ENCODE measurements at regions not wholly inside any gene's neighbourhood (a gene's known extent, or its start where the extent isn't known, plus 50 kb on each side); places are given as distances from the start of the nearest gene placed in this dataset.
A peak's percentile ranks its signal among the peaks of the same experiment; 100 is the strongest.

GRCh38 chr15:99507016-99507503 lies 58.7 kb upstream of the MEF2A start:
- Histone ChIP-seq H4K20me1 (ENCODE audit: control insufficient read depth, insufficient read depth) (no peaks in the 10 kb centered on the region), H3K79me2 (ENCODE audit: control insufficient read depth, insufficient read depth, low read length) (peaks cover 3% of the 10 kb centered on the region), H3K36me3 (ENCODE audit: control insufficient read depth in 2 of 2, insufficient read depth in 2 of 2, low read length in 1 of 2) (no peaks in the 10 kb centered on the region), H2AFZ (ENCODE audit: control insufficient read depth, low read depth, low read length) (peak overlapping the region; percentile 82), H3K4me2 (ENCODE audit: control insufficient read depth, insufficient read depth) (peak overlapping the region; percentile 91), H3K9ac (ENCODE audit: control insufficient read depth, insufficient read depth, low read length) (peak overlapping the region; percentile 60), H3K27me3 (replicated peaks in 1 of 2; ENCODE audit: control insufficient read depth in 2 of 2, insufficient read depth in 2 of 2, low read length in 1 of 2) (no peaks in the 10 kb centered on the region), H3K4me3 (no peak overlapping the region; the same call in 1 of the 2 replicates), H3K9me3 (replicated peaks; ENCODE audit: control insufficient read depth, insufficient read depth, low read length) (no peaks in the 10 kb centered on the region; the same call in 2 of the 3 replicates), H3K27ac (ENCODE audit: control insufficient read depth, insufficient read depth) (peak overlapping the region; percentile 74), H3K4me1 (ENCODE audit: control insufficient read depth, insufficient read depth, low read length) (peaks cover 89% of the 10 kb centered on the region)
- BruUV-seq (replicated peaks) = no TSS peak
- ChIA-PET CTCF (interaction anchor here (0.7 to 1.5 kb wide), 6 partner anchors 17 to 220 kb away, joined by 3 to 8 read pairs (median 3); no protein-coding TSS in a partner anchor), SMC1A (ENCODE audit: uncharacterized antibody, unreplicated experiment) (interaction anchor here (0.7 to 2.2 kb wide), 19 partner anchors 18 to 219 kb away, joined by 3 to 19 read pairs (median 3); no protein-coding TSS in a partner anchor), POLR2A (interaction anchor here (0.5 to 1.1 kb wide), 7 partner anchors 57 to 165 kb away, joined by 3 to 6 read pairs (median 3); no protein-coding TSS in a partner anchor), RAD21 (ENCODE audit: unreplicated experiment) (interaction anchor here (0.7 to 2.7 kb wide), 7 partner anchors 61 to 197 kb away, joined by 3 to 24 read pairs (median 5); no protein-coding TSS in a partner anchor)
- in situ Hi-C loops (cut with MboI) = loop anchor here (25.0 kb wide), 1 partner anchor 1430 kb away; no protein-coding TSS in a partner anchor
- no peak for DNase-seq (ENCODE audit: low read depth, low spot score)
- intact Hi-C loops (cut with micrococcal nuclease; ENCODE audit: unreplicated experiment) = loop anchor here (1.0 kb wide), 1 partner anchor 221 kb away; no protein-coding TSS in a partner anchor
- TF ChIP-seq ZBTB11 (CRISPR knock-in tag; IDR thresholded peaks at IDR 0.05) (no peak), RUNX3 (IDR thresholded peaks at IDR 0.05; ENCODE audit: low read length) (no peak), ESRRA (IDR thresholded peaks at IDR 0.05; ENCODE audit: low read length) (no peak), NR2C1 (IDR thresholded peaks at IDR 0.05) (no peak), CREB1 (IDR thresholded peaks at IDR 0.05; ENCODE audit: low read depth) (no peak), MEF2B (IDR thresholded peaks at IDR 0.05; ENCODE audit: partially characterized antibody, poor library complexity, severe bottlenecking) (peak; percentile 77), BHLHE40 (IDR thresholded peaks at IDR 0.05; ENCODE audit: borderline replicate concordance in 1 of 2, low read depth in 2 of 2, low read length in 1 of 2) (no peak)
- no peak for ATAC-seq
- no peak for FAIRE-seq
- 3% methylated on average over 6 of the region's 6 CpGs for WGBS (ENCODE audit: insufficient coverage, insufficient replicate concordance, low lambda C conversion rate, missing lambda C conversion rate)
